ENCODE measurements at regions not wholly inside any gene's neighbourhood (a gene's known extent, or its start where the extent isn't known, plus 50 kb on each side); places are given as distances from the start of the nearest gene placed in this dataset.
A peak's percentile ranks its signal among the peaks of the same experiment; 100 is the strongest.
"Not testable (repeated sequence)": the region's sequence is repeated elsewhere in the genome, so short reads cannot be mapped to it uniquely, and the experiment has no call there.

DNA sequence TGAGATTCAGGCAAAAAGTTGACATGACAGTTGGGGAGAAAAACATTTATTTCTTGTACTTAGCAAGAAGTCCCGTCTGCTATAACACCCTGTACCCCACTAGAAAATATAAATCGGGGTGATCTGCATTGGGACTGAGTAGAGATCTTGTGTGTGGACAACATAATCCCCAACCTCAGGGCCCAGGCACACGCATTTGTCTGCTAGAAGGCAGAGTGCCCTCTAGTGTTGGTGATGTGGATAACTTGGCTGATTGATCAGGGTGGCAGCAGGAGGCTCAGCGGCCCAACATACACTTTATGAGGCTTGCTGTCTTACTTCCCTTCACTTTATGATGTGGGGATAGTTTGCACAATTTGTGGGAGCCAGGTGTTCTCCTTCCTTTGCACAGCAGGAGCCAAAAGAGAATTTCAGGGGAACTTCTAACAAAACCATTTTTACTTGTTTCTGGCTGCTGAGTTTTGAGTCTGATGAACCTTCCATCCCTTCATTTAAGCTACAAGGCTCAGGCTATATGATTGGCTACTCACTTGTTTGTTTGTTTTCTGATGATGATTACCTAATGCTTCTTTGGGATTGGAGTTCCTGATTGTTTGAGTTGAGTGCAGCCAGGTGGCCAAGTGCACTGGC is 263.2 kb downstream of the DMAC1 start:
- DNase-seq: peak; percentile 1

DNA sequence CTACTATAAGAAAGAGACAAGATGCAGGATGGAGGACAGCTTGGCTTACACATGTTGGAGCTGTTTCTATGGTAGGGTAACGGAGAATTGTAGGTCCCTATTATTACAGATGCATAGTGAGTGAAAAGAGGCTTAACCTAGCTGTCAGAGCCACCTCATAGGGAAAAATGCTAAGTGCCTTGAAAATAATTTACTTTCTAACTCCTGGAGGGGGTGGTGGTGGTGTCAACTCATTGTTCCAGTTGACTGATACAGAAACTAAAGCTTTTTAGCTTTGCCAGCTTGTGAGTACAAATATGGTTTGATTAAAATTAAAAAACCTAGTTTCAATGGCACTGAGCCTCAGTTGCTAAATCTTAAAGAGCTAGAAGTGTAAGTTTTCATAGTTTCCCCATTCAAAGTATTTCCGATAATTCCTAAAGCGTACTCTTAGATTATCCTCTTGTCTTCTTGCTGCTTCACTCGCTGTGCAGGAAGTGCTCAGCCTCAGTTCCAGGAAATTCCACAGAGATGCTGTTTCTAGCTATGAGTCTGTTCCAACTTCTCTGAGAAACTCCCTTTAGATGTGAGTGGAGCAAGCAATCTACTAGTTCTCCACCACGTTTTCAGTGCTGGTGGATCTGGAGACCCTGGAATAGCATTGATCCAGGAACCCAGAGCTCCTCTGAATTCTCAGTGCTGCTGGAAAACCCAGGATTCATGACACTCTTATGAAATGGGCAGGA is 265.2 kb downstream of the DMAC1 start:
- no peak for DNase-seq

DNA sequence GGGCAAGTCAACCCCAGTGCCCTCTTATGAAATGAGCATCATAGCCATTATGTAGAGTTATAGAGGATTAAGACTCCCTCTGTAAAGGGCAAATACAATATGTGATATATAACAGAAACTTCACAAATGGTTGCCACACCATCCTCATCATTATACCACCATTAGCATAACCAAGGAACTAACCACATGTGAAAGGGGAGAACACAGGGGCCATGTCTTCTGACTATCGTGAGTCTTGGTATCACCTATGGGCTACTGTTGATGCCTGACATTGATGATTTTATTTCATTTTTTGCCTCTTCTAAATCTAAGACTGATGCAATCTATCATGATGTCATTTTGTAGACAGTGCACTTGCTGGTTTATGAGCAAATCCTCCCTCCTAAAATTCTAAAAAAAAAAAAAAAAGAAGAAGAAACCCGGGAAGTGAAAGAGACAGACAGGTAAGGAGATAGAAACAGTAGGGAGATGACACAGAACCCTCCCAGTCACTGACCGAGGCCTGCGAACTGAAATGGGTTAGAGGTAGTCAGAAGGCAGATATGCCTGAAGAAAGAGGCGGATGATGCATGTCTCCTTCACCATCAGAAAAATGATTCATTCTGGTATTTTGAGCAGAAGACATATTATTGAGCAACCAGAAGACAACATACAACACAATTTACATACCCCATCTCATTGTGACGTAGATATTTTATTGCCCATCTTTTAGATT is 266.0 kb downstream of the DMAC1 start:
- no peak for DNase-seq

DNA sequence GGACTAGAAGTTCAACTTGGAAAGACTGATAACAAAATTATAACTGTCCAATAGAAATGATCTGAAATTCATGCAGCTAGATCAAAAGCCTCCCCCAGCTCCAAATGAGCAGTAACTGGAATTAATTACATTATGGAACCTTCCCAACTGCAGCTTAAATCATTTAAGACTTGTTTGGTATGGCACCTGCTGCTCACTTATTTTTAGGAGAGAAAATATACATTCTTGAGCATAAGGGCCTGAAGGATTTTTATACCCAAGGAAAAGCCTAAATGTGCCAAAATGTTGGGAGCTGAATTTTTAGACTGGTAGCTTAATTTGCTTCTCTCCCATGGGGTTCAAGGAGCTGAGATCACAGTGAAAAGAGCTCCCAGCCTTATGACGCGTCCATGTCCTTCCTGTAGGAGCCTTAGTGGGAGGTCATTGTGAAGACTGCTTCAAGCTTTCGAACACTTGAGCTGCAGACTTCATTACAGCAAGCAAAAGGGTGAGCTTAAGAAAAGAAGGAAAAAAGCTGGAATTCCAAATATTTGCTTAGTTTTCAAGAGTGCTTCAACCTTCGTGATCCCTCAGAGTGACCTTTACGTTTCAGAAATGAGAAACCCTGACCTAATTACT is 276.0 kb downstream of the DMAC1 start:
- DNase-seq: no peak

DNA sequence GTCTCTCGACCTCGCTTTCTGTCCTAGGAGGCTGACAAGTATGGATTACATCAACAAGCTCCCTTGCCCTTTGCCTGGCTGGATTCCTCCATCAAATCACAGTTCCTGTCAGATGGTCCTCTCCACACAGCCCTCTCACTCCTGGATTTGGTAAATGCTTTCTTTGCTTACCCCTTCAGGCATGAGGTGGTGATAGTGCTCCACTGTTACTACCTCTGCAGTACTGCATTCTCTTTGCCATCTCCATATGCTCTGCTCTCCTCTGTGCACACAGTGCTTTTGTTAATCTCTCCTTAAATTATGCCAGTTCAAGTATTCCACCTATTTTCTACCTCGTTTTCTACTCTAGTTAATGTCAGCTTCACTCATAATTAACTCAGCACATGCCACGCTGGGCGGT is 279.2 kb downstream of the DMAC1 start:
- DNase-seq: no peak

DNA sequence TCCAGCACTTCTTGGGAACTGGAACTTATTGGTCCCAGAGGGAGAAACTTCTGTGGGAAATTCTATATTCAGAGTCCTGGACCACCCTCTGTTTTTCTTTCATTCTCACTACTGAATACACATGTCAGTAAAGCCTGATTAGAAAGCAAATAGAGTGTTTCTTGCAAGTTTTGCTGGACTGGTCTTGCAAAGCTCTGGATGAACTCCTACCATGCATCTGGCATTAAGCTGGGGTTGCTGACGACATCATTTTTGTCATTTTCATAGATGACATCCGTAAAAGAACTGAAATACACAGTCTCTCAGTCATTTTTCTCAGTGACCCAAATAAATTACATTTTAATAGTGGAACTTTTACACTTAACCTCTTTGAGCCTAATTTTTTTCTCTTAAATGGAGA is 283.2 kb downstream of the DMAC1 start:
- DNase-seq: no peak

DNA sequence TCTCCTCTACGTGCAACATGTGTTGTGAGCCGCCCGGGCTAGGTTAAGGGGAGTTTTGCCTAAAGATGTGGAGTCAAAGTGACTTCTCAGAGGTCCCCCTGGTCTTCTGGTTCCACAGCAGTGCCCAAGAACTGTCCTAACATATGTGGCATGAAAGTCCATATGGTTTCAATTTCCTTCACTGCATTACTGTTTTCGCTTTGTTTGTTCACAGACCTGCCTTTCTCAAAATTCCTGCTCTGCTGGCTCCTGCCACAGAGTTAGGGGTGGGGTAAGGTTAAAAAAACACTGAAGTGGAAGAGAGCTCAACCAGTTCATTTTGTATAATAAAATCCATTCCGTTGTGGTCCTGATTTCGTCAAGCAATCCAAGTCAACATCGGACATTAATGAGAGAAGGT is 289.4 kb downstream of the DMAC1 start:
- no peak for DNase-seq

DNA sequence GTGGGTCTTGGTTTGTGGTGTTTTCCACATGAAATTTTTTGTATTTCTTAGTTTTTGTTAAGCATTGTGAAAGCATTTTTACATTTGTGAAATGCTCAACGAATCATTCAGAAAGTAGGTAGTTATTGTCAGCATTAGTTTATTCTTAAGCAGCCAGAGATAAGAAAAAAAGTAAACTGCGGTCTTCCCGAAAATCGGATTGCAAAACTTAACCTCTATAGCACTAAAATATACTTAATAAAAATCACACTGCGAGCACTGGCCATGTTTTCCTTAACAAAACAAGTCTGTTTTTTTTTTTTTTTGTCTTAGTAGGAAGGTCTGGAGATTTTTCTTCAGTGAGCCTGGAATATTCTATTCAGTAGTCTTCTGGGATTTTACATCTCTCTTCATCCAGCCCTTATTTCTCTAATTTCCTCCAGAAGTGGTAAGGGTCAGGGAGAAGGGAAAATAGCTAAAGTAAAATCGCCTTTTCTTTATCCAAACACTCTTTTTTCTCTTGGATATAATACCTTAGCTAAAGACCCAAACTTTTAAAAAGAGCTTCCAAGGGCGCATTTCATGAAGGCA is 289.9 kb downstream of the DMAC1 start:
- no peak for DNase-seq

DNA sequence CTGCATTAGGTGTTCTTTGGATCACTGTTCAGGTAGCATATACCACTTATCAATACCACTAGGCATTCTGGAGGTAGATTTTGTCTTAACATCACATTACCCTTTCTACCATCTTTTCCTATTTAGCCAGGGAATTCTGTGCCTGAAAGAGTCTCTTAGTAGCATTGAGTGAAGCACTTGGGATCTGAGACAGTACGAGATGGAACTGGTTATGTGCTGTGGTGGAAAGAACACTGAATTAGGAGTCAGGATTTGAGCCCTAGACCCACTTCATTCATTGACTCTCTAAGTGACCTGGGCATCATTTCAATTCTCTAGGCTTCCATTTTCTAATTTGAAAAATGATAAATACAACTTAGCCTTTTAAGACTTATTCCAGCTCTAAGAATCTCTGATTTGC is 291.1 kb downstream of the DMAC1 start:
- no peak for DNase-seq

DNA sequence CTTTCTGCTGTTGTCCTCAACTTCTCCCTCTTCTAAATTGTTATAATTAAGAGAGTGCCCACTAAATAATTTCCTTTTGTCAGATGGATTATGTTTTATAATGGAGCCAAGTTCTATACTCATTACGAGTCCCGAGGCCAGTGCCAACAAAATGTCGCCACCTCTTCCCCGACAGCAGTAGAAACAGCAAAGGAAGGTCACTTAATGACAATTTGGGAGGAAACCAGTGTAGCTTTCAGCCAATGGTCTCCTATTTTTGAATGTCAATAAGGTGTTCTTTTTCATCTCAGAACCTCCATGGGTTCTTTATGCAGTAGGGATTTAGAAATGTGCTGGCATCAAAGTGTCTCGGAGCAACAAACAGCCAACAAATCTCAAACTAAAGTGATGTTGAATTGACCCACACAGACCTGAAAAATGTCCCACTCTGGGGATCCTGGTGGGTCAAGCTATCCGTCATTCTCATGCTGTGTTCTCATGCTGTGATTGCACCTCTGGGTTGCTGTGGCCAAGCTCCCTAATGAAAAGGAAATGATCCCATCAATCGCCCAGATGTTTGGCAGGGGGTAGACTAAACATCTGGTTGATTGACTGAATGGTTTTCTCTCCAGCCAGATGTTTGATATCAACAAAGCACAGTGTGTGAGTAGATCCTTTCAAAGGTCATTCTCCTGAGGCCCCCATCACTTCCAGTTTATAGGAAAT is 291.9 kb downstream of the DMAC1 start:
- no peak for DNase-seq

DNA sequence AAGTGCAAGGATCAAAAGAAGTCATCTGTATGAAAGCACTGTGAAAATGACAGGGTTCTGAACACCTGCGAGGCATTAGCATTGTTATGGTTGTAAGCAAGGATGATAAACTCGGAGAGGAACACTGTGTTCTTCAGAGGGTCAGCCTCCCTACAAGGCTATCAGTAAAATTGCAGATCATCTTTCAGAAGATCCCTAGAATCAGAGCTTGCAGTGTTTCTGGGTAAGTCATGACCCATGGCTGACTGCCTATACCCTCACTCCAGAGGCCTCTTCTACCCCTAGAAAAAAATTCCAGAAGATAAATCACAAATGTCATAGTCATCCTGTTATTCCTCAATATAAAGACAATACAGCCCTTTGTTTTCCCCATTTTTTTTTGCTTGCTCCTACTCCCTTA is 292.6 kb downstream of the DMAC1 start:
- DNase-seq: no peak

DNA sequence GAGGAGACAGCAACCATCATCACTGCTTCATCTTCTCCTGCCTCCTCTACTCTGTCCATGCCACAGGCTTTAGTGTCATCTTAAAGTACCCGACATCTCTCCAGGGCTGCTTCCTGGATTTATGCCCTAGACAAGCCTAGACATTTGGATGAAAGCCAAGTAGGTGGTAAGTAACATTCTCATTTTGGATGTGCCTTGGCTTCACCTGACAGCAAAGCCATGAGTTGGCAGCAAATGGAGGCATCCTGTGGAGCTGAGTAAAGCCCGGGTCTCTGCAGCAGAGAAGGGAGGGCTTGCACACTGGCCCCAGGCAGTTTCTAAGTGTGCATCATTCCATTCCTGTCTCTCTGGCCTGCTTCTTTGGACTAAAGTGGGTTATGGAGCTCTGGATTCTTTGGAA is 299.1 kb downstream of the DMAC1 start:
- no peak for DNase-seq

DNA sequence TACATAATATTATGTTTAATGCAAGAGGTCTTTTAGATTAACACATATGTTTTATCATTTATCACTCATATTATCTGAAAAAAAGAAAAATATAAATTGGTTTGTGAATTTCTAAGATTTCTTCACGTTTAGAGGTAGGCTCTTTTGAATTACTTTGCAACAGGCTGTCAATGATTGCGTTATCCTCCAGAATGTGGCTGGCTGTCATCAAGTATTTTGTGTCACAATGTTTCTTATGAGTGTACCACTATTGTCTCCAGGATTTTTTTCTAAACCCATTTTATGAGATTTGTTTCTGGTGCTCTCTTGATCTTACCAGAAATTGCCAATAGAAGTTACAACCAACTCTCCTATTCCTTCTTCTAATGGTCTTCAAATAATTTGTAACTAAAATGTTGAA is 307.9 kb downstream of the DMAC1 start:
- DNase-seq: no peak

DNA sequence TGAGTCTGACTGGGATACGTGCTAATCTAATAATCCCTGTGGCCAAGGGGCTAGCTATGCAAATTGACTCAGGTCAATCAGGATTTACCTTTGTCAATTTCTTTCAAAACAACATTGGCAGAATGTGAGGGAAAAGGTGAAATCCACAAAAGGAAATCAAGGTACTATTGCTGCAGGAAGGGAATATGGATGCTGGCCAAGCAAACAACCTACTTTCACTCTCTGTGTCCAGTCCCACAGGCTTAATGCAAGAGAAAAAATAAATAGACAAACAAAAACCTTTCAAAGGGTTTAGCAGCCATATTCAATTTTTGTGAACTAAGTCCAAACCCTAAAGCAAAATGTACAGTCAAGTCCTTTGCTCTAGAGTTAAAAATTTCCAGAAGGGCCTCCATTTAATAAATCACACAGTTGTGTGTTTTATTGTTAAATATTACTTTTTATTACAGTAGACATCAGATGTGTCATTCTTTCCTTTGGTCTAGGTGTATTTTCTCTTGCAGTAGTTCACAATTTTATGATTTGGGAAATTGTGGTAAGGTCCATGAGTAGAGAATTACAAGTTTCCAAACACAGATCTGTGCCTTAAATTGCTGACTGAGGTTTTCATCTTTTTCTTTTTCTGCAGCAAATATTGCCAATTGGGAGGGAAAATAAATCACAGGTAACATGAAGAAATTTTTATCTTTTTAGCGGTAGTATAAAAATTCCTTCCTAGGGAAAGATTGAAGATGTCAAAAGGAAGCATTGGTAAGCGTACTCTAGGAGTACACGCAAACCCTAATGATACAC is 309.1 kb downstream of the DMAC1 start:
- DNase-seq: no peak

DNA sequence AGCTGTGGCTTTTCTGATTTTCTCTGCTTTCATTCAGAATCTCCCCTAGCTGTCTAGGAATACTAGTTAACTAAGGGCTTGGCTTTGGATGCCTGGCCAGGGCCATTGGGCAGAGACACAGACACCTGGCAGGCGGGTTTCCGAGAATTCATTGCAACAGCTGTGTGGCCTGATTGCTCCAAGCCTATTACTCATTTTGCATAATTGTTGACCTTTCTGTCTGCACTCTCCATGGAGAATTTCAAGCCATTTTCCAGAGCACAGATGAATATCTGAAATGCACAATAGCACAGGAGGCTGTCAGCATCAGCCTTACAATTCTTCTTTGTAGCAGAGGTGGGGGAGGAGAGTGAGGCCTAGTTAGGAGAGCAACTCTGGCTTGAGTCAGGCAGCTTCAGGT is 310.5 kb downstream of the DMAC1 start:
- no peak for DNase-seq

DNA sequence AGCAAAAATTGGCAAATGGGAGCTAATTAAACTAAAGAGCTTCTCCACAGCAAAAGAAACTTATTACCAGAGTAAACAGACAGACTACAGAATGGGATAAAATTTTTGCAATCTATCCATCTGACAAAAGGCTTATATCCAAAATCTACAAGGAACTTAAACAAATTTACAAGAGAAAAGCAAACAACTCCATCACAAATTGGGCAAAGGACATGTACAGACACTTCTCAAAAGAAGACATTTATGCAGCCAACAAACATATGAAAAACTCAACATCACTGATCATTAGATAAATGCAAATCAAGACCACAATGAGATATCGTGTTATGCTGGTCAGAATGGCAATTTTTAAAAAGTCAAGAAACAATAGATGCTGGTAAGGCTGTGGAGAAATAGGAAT is 315.6 kb downstream of the DMAC1 start:
- DNase-seq: not testable (repeated sequence)

DNA sequence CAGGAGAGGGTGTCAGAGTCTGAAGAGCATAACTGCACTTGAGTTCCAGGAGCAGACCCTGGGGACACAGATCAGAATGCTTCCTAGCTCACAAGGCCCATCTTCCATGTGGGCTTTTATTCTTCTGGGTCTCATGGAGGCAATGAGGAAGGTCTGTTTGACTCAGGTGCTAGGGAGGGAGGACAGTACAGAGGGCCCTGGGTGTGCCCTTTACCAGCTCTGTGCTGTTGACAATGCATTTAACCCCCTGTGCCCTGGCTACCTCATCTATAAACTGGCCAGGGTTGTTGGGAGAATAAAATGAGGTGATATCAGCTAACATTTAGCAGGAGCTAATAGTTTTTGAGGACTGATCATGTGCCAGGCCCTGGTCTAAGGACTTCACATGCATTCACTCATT is 318.0 kb downstream of the DMAC1 start:
- no peak for DNase-seq

DNA sequence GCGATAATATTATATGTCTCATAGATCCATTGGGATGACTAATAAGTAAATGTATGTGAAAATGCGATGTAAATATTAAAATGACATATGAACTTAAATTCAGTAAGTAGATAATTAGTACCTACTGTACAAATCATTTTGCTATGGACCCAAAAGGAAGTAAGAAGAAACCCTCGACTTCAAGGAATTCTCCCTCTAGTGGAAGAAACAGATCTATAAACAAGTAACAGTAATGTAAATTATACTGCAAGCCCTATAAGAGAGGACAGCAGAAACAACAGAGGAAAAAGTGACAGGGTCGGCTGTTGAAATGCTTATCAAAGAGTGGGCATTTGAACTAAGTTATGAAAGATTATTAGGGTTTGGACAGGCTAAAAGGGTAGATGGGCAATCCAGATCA is 320.3 kb downstream of the DMAC1 start:
- no peak for DNase-seq

DNA sequence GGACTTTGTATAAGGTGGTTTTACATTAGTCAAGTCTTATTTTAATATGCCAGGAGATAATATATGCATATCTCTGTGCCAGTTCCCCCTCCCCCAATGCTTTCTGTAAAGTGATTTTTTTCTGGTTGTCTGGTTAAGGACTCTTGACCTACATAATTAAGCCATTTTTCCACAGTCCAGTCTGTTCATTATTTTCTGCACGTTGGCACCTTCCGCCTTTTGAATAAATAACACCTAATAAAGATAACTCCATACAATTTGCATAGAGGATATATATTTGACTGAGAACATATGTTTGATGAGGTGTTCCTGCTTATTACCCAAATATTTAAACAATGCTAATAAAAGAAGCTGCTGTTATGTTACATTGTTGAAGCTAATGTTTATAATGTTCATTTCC is 320.9 kb downstream of the DMAC1 start:
- no peak for DNase-seq

DNA sequence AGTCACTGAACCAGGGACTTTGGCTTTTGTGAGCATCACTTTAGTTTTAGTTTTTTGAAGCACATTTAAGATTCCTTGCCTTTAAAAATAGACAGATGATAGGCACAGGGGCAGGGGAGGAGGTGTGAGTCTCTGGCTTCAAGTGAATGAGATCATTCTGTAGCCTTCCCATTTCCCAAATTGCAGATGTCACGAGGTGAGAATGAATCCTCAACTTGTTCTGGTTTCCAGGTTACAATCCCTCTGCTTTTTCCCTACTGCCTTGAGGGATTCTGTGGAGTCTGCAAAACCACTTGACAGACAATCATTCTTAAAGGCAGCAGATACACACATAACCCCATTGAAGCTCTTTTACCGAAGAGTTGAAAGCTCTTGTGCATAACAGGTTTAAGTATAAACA is 332.4 kb downstream of the DMAC1 start:
- no peak for DNase-seq

DNA sequence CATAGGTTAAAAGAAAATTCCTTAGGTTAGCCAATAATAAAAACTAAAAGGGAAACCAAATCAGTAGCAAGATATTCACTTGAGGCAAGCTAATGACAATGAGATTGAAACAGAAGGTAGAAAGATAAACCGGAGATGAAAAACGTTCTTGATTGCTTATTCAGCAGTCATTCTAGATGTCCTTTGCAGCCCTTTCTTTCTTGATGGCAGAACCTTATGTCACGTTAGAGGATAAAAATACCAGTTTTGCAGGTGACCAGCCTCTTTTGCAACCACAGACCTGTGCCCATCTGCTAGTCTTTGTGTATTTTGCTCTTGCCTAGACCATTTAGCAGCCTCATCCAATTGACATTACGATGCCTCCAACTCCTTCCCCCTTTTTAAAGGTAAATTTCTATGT is 337.8 kb downstream of the DMAC1 start:
- no peak for DNase-seq
